ENCODE measurements at regions not wholly inside any gene's neighbourhood (a gene's known extent, or its start where the extent isn't known, plus 50 kb on each side); places are given as distances from the start of the nearest gene placed in this dataset.
A peak's percentile ranks its signal among the peaks of the same experiment; 100 is the strongest.

DNA sequence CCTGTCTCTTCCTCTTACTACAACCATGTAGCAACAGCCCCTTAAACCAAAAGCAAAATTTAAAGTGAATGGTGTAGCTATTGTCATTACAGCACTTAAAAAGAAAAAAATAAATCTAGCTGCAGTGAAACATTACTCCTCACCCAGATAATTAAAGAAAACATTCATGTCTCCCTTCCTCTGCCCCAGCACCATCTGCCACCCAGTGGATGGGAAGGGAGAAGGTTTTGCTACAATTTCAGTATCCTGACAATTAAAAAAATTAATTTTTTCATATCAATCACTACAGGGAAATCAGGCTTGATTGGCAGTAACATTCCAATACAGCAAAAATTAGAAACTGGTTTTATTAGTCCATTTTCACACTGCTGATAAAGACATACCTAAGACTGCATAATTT is 147.4 kb upstream of the PUM3 start:
- TF ChIP-seq, protein P1, sequence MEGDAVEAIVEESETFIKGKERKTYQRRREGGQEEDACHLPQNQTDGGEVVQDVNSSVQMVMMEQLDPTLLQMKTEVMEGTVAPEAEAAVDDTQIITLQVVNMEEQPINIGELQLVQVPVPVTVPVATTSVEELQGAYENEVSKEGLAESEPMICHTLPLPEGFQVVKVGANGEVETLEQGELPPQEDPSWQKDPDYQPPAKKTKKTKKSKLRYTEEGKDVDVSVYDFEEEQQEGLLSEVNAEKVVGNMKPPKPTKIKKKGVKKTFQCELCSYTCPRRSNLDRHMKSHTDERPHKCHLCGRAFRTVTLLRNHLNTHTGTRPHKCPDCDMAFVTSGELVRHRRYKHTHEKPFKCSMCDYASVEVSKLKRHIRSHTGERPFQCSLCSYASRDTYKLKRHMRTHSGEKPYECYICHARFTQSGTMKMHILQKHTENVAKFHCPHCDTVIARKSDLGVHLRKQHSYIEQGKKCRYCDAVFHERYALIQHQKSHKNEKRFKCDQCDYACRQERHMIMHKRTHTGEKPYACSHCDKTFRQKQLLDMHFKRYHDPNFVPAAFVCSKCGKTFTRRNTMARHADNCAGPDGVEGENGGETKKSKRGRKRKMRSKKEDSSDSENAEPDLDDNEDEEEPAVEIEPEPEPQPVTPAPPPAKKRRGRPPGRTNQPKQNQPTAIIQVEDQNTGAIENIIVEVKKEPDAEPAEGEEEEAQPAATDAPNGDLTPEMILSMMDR (conservative IDR thresholded peaks at IDR 0.05) = 0 out of 2 replicates have a peak, but pooled peaks have one; percentile 25
- TF ChIP-seq EZH2 (IDR thresholded peaks at IDR 0.05; ENCODE audit: low read depth) = no peak

Measured in PC-9 (cell line).